ENCODE measurements at regions not wholly inside any gene's neighbourhood (a gene's known extent, or its start where the extent isn't known, plus 50 kb on each side); places are given as distances from the start of the nearest gene placed in this dataset.

DNA sequence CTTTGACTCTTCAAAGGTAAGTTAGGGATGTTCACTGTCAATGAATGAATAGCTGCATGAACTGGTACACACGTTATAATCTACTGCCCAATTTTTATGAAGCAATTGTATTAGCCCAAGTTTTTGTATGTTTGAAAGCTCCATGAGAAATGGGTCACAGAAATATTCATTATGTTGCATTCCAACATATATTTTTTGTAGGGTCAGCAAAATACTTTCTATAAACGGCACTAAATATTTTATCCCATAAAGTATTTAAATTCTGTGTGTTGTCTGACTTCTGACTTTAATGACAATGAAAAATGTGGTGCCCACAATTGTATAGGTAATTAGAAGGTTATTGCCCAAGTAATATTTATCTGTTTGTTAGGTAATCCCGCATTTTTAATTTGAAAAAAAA, 466.0 kb downstream of the FAT4 start:
- Mint-ChIP-seq H3K4me3 (ENCODE audit: unreplicated experiment) (no peak overlapping the region), H3K4me1 (ENCODE audit: low read depth, unreplicated experiment) (no peaks in the 10 kb centered on the region), H3K27me3 (ENCODE audit: low read depth, unreplicated experiment) (no peaks in the 10 kb centered on the region), H3K27ac (ENCODE audit: unreplicated experiment) (no peak overlapping the region), H3K9me3 (ENCODE audit: unreplicated experiment) (peaks cover 10% of the 10 kb centered on the region), H3K36me3 (ENCODE audit: low read depth, unreplicated experiment) (no peaks in the 10 kb centered on the region)
- Histone ChIP-seq H2AFZ (ENCODE audit: low read depth, low read length) (no peak overlapping the region), H3K79me2 (ENCODE audit: insufficient read depth, low read length) (no peaks in the 10 kb centered on the region), H3K4me3 (ENCODE audit: insufficient read depth, low read depth, low read length) (no peak overlapping the region), H3K36me3 (ENCODE audit: insufficient read depth, low read length) (no peaks in the 10 kb centered on the region), H3K4me2 (ENCODE audit: low read length) (no peak overlapping the region), H3K4me1 (ENCODE audit: insufficient read depth, low read length) (no peaks in the 10 kb centered on the region), H3K9ac (ENCODE audit: low read length) (no peak overlapping the region), H4K20me1 (ENCODE audit: insufficient read depth, low read length) (no peaks in the 10 kb centered on the region), H3K27me3 (ENCODE audit: insufficient read depth, low read length) (no peaks in the 10 kb centered on the region), H3K9me3 (ENCODE audit: insufficient read depth, low read depth, low read length) (peaks cover 2% of the 10 kb centered on the region), H3K27ac (ENCODE audit: low read depth, low read length) (no peak overlapping the region)
- DNase-seq (ENCODE audit: low read depth) (no peak), FAIRE-seq (no peak)
- no peak for TF ChIP-seq CTCF (IDR thresholded peaks at IDR 0.05; ENCODE audit: insufficient read depth, low read depth, low read length)
- TF ChIP-seq EZH2 (IDR thresholded peaks at IDR 0.05; ENCODE audit: insufficient read depth, low read length): no peak

DNA sequence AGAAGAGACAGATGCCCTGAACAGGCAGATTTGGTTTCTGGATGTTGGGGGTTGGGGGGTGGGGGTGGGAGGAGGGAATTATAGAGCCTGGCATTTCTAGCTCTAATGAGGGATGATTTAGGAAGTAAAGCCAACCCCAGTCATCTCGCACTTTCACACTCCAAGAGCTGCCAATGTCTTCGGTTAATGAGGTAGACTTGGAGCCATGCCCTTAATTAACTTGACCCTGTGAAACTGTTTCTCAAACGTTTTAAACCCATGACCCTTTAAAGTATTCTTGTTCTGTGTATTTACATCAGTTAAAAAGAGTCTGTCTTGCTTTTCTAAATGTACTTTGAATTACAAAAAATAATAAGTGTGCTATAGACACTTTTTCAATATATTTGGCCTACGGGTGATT, 466.9 kb downstream of the FAT4 start:
- Histone ChIP-seq H4K20me1 (ENCODE audit: insufficient read depth, low read length) (no peaks in the 10 kb centered on the region), H3K4me1 (ENCODE audit: insufficient read depth, low read length) (no peaks in the 10 kb centered on the region), H3K9ac (ENCODE audit: low read length) (no peak overlapping the region), H3K79me2 (ENCODE audit: insufficient read depth, low read length) (no peaks in the 10 kb centered on the region), H3K4me3 (ENCODE audit: insufficient read depth, low read depth, low read length) (no peak overlapping the region), H3K4me2 (ENCODE audit: low read length) (no peak overlapping the region), H2AFZ (ENCODE audit: low read depth, low read length) (no peak overlapping the region), H3K27me3 (ENCODE audit: insufficient read depth, low read length) (no peaks in the 10 kb centered on the region), H3K36me3 (ENCODE audit: insufficient read depth, low read length) (no peaks in the 10 kb centered on the region), H3K27ac (ENCODE audit: low read depth, low read length) (no peak overlapping the region), H3K9me3 (ENCODE audit: insufficient read depth, low read depth, low read length) (no peaks in the 10 kb centered on the region)
- FAIRE-seq: no peak
- H3K4me1 Mint-ChIP-seq (ENCODE audit: low read depth, unreplicated experiment): no peaks in the 10 kb centered on the region
- no peaks in the 10 kb centered on the region for H3K27me3 Mint-ChIP-seq (ENCODE audit: low read depth, unreplicated experiment)
- TF ChIP-seq CTCF (IDR thresholded peaks at IDR 0.05; ENCODE audit: insufficient read depth, low read depth, low read length): no peak
- TF ChIP-seq EZH2 (IDR thresholded peaks at IDR 0.05; ENCODE audit: insufficient read depth, low read length): no peak
- DNase-seq (ENCODE audit: low read depth): no peak
- H3K27ac Mint-ChIP-seq (ENCODE audit: unreplicated experiment): no peak overlapping the region
- no peak overlapping the region for H3K4me3 Mint-ChIP-seq (ENCODE audit: unreplicated experiment)
- H3K36me3 Mint-ChIP-seq (ENCODE audit: low read depth, unreplicated experiment): no peaks in the 10 kb centered on the region
- peaks cover 8% of the 10 kb centered on the region for H3K9me3 Mint-ChIP-seq (ENCODE audit: unreplicated experiment)

GRCh38 chr4:125784741-125785140, 470.0 kb downstream of the FAT4 start:
- H2AFZ ChIP-seq (ENCODE audit: low read depth, low read length): no peak overlapping the region
- no peak for TF ChIP-seq EZH2 (IDR thresholded peaks at IDR 0.05; ENCODE audit: insufficient read depth, low read length)
- no peak for TF ChIP-seq CTCF (IDR thresholded peaks at IDR 0.05; ENCODE audit: insufficient read depth, low read depth, low read length)
- no peaks in the 10 kb centered on the region for H3K9me3 ChIP-seq (ENCODE audit: insufficient read depth, low read depth, low read length)
- FAIRE-seq (no peak), DNase-seq (ENCODE audit: low read depth) (no peak)
- no peak overlapping the region for H3K4me3 ChIP-seq (ENCODE audit: insufficient read depth, low read depth, low read length)
- no peaks in the 10 kb centered on the region for H3K79me2 ChIP-seq (ENCODE audit: insufficient read depth, low read length)
- H3K9ac ChIP-seq (ENCODE audit: low read length): no peak overlapping the region
- no peaks in the 10 kb centered on the region for H4K20me1 ChIP-seq (ENCODE audit: insufficient read depth, low read length)
- H3K4me1 ChIP-seq (ENCODE audit: insufficient read depth, low read length): no peaks in the 10 kb centered on the region
- H3K9me3 Mint-ChIP-seq (ENCODE audit: unreplicated experiment): no peaks in the 10 kb centered on the region
- H3K36me3 ChIP-seq (ENCODE audit: insufficient read depth, low read length): no peaks in the 10 kb centered on the region
- no peaks in the 10 kb centered on the region for H3K27me3 Mint-ChIP-seq (ENCODE audit: low read depth, unreplicated experiment)
- H3K27me3 ChIP-seq (ENCODE audit: insufficient read depth, low read length): no peaks in the 10 kb centered on the region
- no peaks in the 10 kb centered on the region for H3K4me1 Mint-ChIP-seq (ENCODE audit: low read depth, unreplicated experiment)
- H3K4me2 ChIP-seq (ENCODE audit: low read length): no peak overlapping the region
- H3K36me3 Mint-ChIP-seq (ENCODE audit: low read depth, unreplicated experiment): no peaks in the 10 kb centered on the region
- no peak overlapping the region for H3K4me3 Mint-ChIP-seq (ENCODE audit: unreplicated experiment)
- H3K27ac Mint-ChIP-seq (ENCODE audit: unreplicated experiment): no peak overlapping the region
- H3K27ac ChIP-seq (ENCODE audit: low read depth, low read length): no peak overlapping the region
